ENCODE measurements at regions not wholly inside any gene's neighbourhood (a gene's known extent, or its start where the extent isn't known, plus 50 kb on each side); places are given as distances from the start of the nearest gene placed in this dataset.
A peak's percentile ranks its signal among the peaks of the same experiment; 100 is the strongest.

DNA sequence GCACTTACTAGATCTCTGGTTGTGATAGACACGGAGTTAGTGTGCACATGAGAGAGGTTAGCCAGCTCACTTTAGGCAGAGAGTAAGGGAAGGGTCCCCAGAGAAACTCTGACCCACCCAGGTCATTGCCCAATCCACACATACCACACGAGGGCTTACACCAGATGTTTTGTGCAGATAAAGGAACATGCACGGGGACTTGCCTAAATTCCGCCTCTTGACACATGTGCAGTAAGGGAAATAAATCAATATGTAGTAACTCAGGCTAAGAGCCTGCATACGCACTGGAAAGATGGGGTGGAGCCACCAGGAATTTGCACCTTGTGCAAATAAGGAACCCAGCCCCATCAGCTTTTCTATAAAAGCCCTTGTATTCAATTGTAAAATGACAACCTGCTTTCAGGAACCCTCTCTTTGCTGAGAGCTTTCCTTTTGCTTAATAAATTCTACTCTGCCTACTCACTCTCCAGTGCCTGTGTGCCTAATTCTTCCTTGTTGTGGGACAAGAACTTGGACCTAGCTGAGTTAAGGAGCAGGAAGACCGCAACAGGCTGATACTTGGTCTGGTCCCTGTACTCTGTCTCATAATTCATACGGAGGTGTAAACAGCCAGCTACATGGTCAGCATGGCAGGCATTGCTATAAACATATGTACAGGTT lies 120.2 kb downstream of the EMP1 start:
- no peak for DNase-seq (ENCODE audit: low read depth in 1 of 2, low spot score in 1 of 2)

DNA sequence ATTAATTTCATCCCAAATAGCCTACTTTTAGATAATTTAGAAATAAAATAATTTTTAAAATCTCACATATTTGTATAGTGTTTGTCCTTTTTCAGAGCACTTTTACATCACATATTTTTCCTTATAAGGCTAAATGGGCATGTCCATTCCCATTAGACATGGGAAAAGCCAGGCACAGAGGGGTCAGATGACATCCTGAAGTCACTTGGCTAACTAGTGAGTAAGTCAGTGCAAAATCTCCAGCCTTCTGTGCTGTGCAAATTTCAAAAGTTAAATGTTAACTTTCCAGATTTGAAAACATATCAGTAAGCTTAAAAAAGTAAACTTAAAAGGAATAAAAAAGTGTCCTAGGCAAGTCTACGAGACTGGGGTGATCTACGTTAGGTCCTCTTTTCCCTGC lies 117.4 kb downstream of the EMP1 start:
- no peak for DNase-seq (ENCODE audit: low read depth in 1 of 2, low spot score in 1 of 2)

GRCh38 chr12:13311551-13311950 lies 115.0 kb downstream of the EMP1 start:
- DNase-seq (ENCODE audit: low read depth in 1 of 2, low spot score in 1 of 2) = no peak

GRCh38 chr12:13307143-13307816 lies 110.8 kb downstream of the EMP1 start:
- no peak for DNase-seq (ENCODE audit: low read depth in 1 of 2, low spot score in 1 of 2)

GRCh38 chr12:13304924-13305323 lies 108.4 kb downstream of the EMP1 start:
- DNase-seq (ENCODE audit: low read depth in 1 of 2, low spot score in 1 of 2) = no peak

GRCh38 chr12:13299457-13299856 lies 102.9 kb downstream of the EMP1 start:
- DNase-seq (ENCODE audit: low read depth in 1 of 2, low spot score in 1 of 2) = no peak

- no peak for DNase-seq (ENCODE audit: low read depth in 1 of 2, low spot score in 1 of 2)
Observed at GRCh38 chr12:13293096-13293495, 96.6 kb downstream of the EMP1 start.

- no peak for DNase-seq (ENCODE audit: low read depth in 1 of 2, low spot score in 1 of 2)
Observed at GRCh38 chr12:13289653-13290289, 93.2 kb downstream of the EMP1 start.

DNA sequence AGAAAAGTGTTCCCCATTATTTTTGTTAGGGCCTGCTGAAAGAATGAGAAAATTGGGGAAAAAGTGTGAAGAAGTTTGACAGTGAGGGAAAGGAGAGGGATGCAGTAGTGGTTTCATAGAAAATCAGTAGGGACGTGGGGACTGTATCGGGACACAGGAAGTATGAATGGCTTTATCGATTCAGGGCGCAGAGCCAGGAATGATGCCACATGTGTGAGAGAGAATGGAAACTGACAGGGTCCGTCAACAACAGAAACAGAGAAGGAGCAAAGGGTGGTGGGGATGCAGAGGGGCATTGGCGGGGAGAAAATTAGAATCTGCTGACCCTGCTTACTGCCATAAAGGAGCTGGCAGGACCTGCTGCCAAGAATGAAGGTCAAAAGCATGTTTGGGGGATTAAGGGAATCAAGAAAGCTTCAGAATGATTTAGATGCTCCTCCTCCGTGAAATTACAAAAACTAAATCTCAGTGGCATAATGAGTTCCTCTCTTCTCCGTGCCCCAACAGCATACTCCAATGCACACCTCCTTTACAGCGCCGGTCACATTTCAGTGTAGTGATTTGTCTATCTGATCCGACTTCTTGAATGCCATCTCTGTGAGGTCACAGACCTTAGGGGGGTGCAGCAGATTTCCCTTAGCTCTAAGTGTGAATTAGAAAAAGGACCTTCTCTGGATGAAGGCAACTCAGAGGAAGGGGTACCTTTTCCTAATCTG lies 92.6 kb downstream of the EMP1 start:
- no peak for DNase-seq (ENCODE audit: low read depth in 1 of 2, low spot score in 1 of 2)

DNA sequence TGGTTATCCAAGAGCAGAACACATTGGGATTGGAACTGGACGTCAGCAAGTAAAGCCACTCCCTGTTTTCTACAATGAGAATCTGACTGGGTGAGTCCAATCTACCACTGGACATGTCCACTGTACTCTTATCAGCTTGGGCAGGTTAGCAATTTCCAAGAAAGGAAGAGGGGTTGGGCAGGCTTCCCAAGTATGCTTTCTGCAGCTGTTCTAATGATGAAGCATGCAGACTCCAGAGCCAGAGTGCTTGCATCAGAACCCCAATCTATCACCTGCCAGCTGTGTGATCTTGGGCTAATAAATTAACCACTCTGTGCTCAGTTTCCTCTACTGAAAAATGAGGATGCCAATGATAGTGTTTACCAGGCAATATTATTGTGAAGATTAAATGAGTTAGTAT lies 92.0 kb downstream of the EMP1 start:
- DNase-seq (ENCODE audit: low read depth in 1 of 2, low spot score in 1 of 2) = no peak

- DNase-seq (ENCODE audit: low read depth in 1 of 2, low spot score in 1 of 2) = no peak
Observed at GRCh38 chr12:13283867-13284266, 87.3 kb downstream of the EMP1 start.

DNA sequence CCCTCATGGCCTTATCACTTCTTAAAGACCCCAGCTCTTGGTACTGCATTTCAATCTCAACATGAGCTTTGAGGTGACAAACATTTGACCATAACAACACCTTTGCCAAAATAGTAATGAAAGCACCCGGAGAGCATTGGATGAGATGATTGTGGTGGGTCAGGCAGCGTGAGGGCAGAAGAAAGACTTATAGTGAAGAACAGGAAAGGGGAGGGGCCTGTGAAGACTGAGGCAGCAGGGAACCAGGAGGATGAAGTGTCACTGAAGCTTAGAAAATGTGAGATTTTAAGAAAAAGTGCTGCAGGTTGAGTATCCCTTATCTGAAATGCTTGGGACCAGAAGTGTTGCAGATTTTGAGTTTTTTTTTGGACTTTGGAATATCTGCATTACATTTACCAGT lies 86.3 kb downstream of the EMP1 start:
- DNase-seq (ENCODE audit: low read depth in 1 of 2, low spot score in 1 of 2) = no peak

DNA sequence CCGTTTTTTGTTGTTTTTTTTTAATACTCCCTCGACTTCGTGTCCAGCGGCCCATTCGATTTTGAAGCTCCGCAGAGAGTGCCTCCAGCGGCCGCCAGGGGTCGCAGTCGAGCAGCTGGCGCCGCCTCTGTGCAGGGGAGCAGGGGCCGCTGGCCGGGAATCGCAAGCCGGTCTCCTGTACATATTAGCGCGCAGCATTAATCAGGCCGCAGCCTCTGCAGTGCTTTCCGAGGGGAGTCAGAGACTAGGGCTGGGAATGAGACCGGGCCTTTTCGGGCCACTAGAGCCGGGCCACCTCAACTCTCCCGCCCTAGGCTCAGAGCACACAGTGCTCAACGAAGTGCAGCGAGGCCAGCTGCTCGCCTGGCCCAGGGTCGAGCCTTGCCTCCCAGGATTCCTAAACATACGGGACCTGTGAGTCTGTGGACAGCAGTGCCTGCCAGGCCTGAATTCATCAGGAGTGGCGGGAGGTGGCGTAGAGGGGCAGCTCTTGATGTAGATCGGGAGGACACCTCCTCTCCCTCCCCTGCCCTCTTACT lies 81.8 kb downstream of the EMP1 start:
- peak; percentile 36 to 37 for DNase-seq (ENCODE audit: low read depth in 1 of 2, low spot score in 1 of 2)

GRCh38 chr12:13277293-13277692 lies 80.8 kb downstream of the EMP1 start:
- no peak for DNase-seq (ENCODE audit: low read depth in 1 of 2, low spot score in 1 of 2)

- DNase-seq (ENCODE audit: low read depth in 1 of 2, low spot score in 1 of 2) = no peak
Observed at GRCh38 chr12:13275241-13276085, 78.9 kb downstream of the EMP1 start.

DNA sequence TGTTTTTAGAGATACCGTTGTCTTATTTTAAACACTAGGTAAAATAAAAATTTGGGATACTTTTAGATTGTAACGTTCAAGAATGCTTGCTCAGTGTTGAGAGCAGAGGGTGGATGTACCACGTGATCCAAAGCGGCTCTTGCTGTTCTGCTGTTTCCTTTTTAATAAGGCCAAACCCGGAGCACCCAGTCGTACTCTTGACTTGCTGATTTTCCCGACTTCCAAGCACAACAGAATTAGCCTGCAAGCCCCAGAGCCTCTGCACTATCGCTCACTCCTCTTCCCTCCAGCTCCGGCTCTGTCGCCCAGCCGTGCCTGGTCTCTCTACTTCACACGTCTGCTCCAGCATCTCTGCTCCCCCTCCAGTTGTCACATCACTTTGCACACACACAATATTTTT lies 77.3 kb downstream of the EMP1 start:
- DNase-seq (ENCODE audit: low read depth in 1 of 2, low spot score in 1 of 2) = no peak

GRCh38 chr12:13273097-13273496 lies 76.6 kb downstream of the EMP1 start:
- no peak for DNase-seq (ENCODE audit: low read depth in 1 of 2, low spot score in 1 of 2)

GRCh38 chr12:13270817-13271216 lies 74.3 kb downstream of the EMP1 start:
- no peak for DNase-seq (ENCODE audit: low read depth in 1 of 2, low spot score in 1 of 2)

Data from activated T-helper 1 cell treated with anti-CD3 and anti-CD28 coated beads, Interleukin-2, amount 50 U/mL, for 16 hours (primary cell).